ENCODE measurements at regions not wholly inside any gene's neighbourhood (a gene's known extent, or its start where the extent isn't known, plus 50 kb on each side); places are given as distances from the start of the nearest gene placed in this dataset.
A peak's percentile ranks its signal among the peaks of the same experiment; 100 is the strongest.

- no peak overlapping the region for H3K4me3 ChIP-seq (ENCODE audit: low read length)
- peak; percentile 58 for TF ChIP-seq CTCF (conservative IDR thresholded peaks at IDR 0.05; ENCODE audit: low read depth, low read length)
- DNase-seq (ENCODE audit: low read depth) = no peak
Observed at GRCh38 chr3:852033-852432, 240.8 kb upstream of the CNTN6 start.

- no peak for TF ChIP-seq CTCF (conservative IDR thresholded peaks at IDR 0.05; ENCODE audit: low read depth, low read length)
- DNase-seq (ENCODE audit: low read depth) = no peak
Observed at GRCh38 chr3:853489-853888, 239.3 kb upstream of the CNTN6 start.

GRCh38 chr3:859135-859534, 233.7 kb upstream of the CNTN6 start:
- no peak overlapping the region for H3K4me3 ChIP-seq (ENCODE audit: low read length)
- no peak for DNase-seq (ENCODE audit: low read depth)

More at GRCh38 chr3:853489-853888, 239.3 kb upstream of the CNTN6 start:
- H3K4me3 ChIP-seq (ENCODE audit: low read length) = no peak overlapping the region

GRCh38 chr3:861721-862120, 231.1 kb upstream of the CNTN6 start:
- no peak for TF ChIP-seq CTCF (conservative IDR thresholded peaks at IDR 0.05; ENCODE audit: low read depth, low read length)
- no peak overlapping the region for H3K4me3 ChIP-seq (ENCODE audit: low read length)
- no peak for DNase-seq (ENCODE audit: low read depth)

More at GRCh38 chr3:859135-859534, 233.7 kb upstream of the CNTN6 start:
- no peak for TF ChIP-seq CTCF (conservative IDR thresholded peaks at IDR 0.05; ENCODE audit: low read depth, low read length)

- DNase-seq (ENCODE audit: low read depth) = no peak
- H3K4me3 ChIP-seq (ENCODE audit: low read length) = no peak overlapping the region
- no peak for TF ChIP-seq CTCF (conservative IDR thresholded peaks at IDR 0.05; ENCODE audit: low read depth, low read length)
Observed at GRCh38 chr3:869269-869668, 223.6 kb upstream of the CNTN6 start.

- TF ChIP-seq CTCF (conservative IDR thresholded peaks at IDR 0.05; ENCODE audit: low read depth, low read length) = no peak
- H3K4me3 ChIP-seq (ENCODE audit: low read length) = no peak overlapping the region
- no peak for DNase-seq (ENCODE audit: low read depth)
Observed at GRCh38 chr3:869734-870133, 223.1 kb upstream of the CNTN6 start.

- no peak for DNase-seq (ENCODE audit: low read depth)
- no peak for TF ChIP-seq CTCF (conservative IDR thresholded peaks at IDR 0.05; ENCODE audit: low read depth, low read length)
- H3K4me3 ChIP-seq (ENCODE audit: low read length) = no peak overlapping the region
Observed at GRCh38 chr3:871651-872050, 221.2 kb upstream of the CNTN6 start.

All from retinal pigment epithelial cell (primary cell).